ENCODE measurements at regions not wholly inside any gene's neighbourhood (a gene's known extent, or its start where the extent isn't known, plus 50 kb on each side); places are given as distances from the start of the nearest gene placed in this dataset.

GRCh38 chr16:35733278-35733965, 2274.0 kb downstream of the TP53TG3F start:
- H3K9me3 ChIP-seq (replicated peaks in 1 of 3): no peaks in the 10 kb centered on the region
- no peaks in the 10 kb centered on the region for H3K4me1 ChIP-seq (replicated peaks in 1 of 2)
- WGBS, 4 donors: 21 to 55% (median 32%) methylated on average over 2 to 3 of the region's 3 CpGs
- no peak overlapping the region for H3K4me3 ChIP-seq
- intact Hi-C loops (cut with DNase I): no loop called here
- no peak overlapping the region for H3K27ac ChIP-seq
- DNase-seq: no peak
- TF ChIP-seq CTCF (IDR thresholded peaks at IDR 0.05): no peak
- no peaks in the 10 kb centered on the region for H3K36me3 ChIP-seq (replicated peaks in 1 of 2)
- H3K27me3 ChIP-seq: no peaks in the 10 kb centered on the region

GRCh38 chr16:35733971-35734702, 2274.7 kb downstream of the TP53TG3F start:
- no peaks in the 10 kb centered on the region for H3K9me3 ChIP-seq (replicated peaks in 1 of 3)
- no peaks in the 10 kb centered on the region for H3K36me3 ChIP-seq (replicated peaks in 1 of 2)
- no peak for TF ChIP-seq POLR2A (IDR thresholded peaks at IDR 0.05)
- no peak for TF ChIP-seq CTCF (IDR thresholded peaks at IDR 0.05)
- no peaks in the 10 kb centered on the region for H3K27me3 ChIP-seq
- DNase-seq: no peak
- H3K4me3 ChIP-seq: no peak overlapping the region
- no peak overlapping the region for H3K27ac ChIP-seq
- 68 to 75% (median 72%) methylated on average over 12 to 18 of the region's 18 CpGs for WGBS, 4 donors
- H3K4me1 ChIP-seq (replicated peaks in 1 of 2): no peaks in the 10 kb centered on the region
- intact Hi-C loops (cut with DNase I): no loop called here

DNA sequence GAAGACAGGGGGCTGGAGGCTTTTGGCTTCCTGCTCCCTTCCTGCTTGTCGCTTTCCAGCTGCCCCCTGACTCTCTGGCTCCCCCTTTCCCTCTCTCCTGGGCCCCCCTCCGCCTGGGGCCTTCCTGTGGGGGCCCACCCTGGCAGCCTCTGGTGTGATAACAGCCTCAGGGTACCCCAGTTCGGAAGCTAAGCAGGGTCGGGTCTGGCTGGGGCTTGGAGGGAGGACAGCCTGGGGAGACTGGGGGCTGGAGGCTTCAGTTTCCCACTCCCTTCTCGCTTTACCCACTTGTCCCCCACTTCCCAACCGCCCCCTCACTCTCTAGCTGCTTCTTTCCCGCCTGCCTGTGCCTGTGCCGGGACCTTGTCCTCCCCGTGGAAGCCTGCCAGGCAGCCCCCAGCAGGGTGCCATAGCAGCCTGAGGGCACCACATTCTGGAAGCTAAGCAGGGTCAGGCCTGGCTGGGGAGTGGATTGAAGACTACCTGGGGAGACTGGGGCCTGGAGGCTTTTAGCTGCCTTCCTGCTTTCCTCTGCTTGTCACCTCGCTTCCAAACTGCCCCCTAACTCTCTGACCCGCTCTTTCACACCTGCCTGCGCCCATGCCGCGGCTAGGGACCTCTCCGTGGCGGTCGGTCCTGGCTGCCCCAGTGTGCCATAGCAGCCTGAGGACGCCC, 2275.5 kb downstream of the TP53TG3F start:
- H3K27me3 ChIP-seq: no peaks in the 10 kb centered on the region
- H3K4me1 ChIP-seq (replicated peaks in 1 of 2): no peaks in the 10 kb centered on the region
- intact Hi-C loops (cut with DNase I): no loop called here
- H3K4me3 ChIP-seq: no peak overlapping the region
- DNase-seq: no peak
- no peaks in the 10 kb centered on the region for H3K9me3 ChIP-seq (replicated peaks in 1 of 3)
- 63 to 76% (median 66%) methylated on average over 18 of the region's 18 CpGs for whole genome bisulfite sequencing, 4 donors
- H3K36me3 ChIP-seq (replicated peaks in 1 of 2): no peaks in the 10 kb centered on the region
- TF ChIP-seq CTCF (IDR thresholded peaks at IDR 0.05): no peak
- H3K27ac ChIP-seq: no peak overlapping the region

DNA sequence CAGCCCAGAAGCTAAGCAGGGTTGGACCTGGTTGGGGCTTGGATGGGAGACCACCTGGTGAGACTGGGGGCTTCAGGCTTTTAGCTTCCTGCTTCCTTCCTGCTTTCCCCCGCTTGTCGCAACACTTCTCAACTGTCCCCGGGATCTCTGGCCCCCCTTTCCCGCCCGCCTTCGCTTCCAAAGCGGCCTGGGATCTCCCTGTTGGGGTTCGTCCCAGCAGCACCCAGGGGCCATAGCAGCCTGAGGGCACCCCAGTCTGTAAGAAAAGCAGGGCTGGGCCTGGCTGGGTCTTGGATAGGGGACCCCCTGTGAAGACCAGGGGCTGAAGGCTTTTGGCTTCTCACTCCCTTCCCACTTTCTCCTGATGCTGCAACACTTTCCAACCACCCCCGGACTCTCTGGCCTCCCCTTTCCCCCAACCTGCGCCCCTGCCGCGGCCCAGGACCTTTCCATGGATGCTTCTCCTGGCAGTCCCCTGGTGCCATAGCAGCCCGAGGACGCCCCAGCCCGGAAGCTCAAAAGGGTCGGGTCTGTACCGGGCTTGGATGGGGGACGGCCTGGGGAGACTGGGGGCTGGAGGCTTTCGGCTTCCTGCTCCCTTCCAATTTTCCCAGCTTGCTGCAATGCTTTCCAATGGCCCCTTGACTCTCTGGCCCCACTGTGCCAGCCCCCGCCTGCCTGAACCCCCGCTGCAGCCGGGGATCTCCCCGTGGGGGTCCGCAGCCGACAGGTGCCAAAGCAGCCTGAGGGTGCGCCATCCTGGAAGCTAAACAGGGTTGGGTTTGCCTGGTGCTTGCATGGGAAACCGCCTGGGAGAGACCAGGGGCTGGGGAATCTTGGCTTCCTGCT, 2276.2 kb downstream of the TP53TG3F start:
- no peaks in the 10 kb centered on the region for H3K36me3 ChIP-seq (replicated peaks in 1 of 2)
- no peak overlapping the region for H3K27ac ChIP-seq
- H3K9me3 ChIP-seq (replicated peaks in 1 of 3): no peaks in the 10 kb centered on the region
- no peak for TF ChIP-seq POLR2A (IDR thresholded peaks at IDR 0.05)
- no peak for TF ChIP-seq CTCF (IDR thresholded peaks at IDR 0.05)
- 83 to 88% (median 84%) methylated on average over 18 to 27 of the region's 27 CpGs for whole genome bisulfite sequencing, 4 donors
- H3K4me1 ChIP-seq (replicated peaks in 1 of 2): no peaks in the 10 kb centered on the region
- intact Hi-C loops (cut with DNase I): no loop called here
- H3K27me3 ChIP-seq: no peaks in the 10 kb centered on the region
- no peak overlapping the region for H3K4me3 ChIP-seq
- no peak for DNase-seq

All from adrenal gland (tissue), 9 donors.